HG03575 (cell line): ENCODE measurements at regions not wholly inside any gene's neighbourhood (a gene's known extent, or its start where the extent isn't known, plus 50 kb on each side); places are given as distances from the start of the nearest gene placed in this dataset.
A peak's percentile ranks its signal among the peaks of the same experiment; 100 is the strongest.
"Not testable (repeated sequence)": the region's sequence is repeated elsewhere in the genome, so short reads cannot be mapped to it uniquely, and the experiment has no call there.

Experiments used
- ATAC-seq: cut with Tn5 transposase; IDR thresholded peaks from one replicate; pipeline ENCODE4 v1.9.1; 2021; ENCODE audit not compliant: unreplicated experiment, insufficient number of reproducible peaks, low FRiP score; ENCODE audit errors: extremely low read depth

DNA sequence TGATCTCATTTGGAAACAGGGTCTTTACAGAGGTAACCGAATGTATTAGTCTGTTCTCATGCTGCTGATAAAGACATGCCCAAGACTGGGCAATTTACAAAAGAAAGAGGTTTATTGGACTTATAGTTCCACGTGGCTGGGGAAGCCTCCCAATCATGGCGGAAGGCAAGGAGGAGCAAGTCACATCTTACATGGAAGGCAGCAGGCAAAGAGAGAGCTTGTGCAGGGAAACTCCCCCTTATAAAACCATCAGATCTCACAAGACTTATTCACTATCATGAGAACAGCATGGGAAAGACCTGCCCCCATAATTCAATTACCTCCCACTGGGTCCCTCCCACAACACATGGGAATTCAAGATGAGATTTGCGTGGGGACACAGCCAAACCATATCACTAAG is 171.8 kb upstream of the ID2 start:
- ATAC-seq: not testable (repeated sequence)

DNA sequence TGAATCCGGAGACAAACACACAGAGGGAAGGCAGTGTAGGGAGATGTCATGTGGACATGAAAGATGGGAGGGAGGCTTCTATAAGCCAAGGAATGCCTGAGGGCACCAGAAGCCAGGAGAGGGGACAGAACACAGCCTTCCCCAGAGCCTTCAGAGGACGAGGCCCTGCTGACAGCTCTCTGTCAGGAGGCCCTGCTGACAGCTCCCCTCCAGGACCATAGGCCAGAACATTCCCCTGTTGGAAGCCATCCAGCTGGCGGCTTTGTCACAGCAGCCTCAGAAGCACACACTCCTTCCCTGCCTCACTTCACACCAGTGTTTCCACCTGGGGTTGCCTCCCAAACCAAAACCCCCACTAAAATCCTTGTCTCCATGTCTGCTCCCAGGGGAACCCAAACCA is 171.3 kb upstream of the ID2 start:
- no peak for ATAC-seq

- ATAC-seq: no peak
Observed at GRCh38 chr2:8511868-8512612, 169.8 kb upstream of the ID2 start.

DNA sequence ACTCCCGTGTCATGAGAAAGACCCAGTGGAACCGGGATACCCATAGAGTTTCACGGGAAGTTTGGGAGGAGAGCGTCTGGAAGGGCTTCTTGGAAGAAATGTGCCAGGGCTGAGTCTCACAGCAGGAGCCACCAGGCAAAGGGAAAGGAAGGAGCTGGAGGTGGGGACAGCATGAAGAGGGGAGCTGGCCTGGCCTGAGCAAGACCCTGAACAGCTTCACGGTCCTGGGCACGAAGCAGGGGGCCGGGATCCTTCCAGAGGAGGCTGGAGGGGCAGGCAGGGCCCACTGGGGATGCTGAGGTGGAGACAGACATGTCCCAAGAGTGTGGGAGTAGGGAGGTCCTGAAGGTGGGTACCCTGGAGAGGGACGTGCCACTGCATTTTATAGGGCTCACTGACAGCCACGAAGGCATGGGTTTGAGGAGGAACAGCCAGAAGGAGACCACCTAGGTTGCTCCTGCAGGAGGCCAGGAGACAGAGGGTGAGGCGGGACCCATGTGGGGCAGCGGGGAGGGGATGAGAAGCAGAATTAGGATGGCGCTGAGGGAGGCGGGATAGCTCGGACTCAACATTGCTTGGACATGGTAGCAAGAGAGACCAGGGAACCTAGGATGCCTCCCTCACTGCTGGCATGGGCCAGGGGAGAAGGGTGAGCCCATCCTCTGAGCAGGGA is 168.1 kb upstream of the ID2 start:
- ATAC-seq: no peak

- no peak for ATAC-seq
Observed at GRCh38 chr2:8514274-8514662, 167.6 kb upstream of the ID2 start.

DNA sequence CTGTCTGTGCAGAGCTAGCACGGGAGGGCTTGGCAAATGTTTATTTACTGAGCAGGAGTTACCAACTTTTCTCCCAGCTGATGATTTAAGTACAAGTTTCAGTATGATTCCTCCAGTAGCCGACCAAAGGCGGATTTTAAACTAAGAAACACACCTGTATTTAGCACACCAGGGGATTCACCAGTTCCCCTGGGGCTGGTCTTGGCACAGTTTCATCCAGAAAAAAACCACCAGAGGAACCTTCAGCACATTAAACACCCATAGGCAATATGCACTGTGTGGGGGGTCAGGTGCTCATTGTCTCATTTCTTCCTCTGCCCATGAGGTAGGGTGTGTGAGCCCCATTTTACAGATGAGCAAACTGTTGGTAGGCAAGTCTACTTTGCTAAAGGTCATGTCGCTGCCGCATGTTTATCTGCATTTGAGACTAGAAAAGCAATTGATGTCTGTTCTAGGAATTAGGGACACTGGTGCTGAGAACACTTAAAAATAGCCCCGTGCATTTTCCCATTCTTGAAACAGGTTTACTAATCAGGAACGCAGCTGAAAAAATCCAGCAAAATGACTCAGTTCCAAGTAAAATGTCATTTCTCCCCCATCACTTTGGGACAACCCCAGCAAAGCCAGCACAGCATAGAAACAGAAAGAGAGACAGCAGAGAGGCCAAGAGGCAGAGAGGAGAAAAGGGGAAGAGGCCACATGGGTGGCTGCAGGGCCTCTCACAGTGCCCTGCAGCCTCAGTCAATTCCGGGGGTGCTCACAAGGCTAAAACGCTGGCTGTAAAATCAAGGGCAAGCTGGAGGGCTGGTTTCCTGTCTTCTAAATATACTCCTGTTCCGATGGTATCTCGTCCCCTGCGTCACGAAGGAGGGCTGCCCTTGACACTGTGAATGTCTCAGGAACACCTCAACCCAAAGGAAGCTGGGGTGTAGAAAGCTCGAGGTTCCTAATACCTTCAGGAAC is 166.8 kb upstream of the ID2 start:
- ATAC-seq: peak; percentile 42

- ATAC-seq: no peak
Observed at GRCh38 chr2:8515864-8516533, 165.9 kb upstream of the ID2 start.

DNA sequence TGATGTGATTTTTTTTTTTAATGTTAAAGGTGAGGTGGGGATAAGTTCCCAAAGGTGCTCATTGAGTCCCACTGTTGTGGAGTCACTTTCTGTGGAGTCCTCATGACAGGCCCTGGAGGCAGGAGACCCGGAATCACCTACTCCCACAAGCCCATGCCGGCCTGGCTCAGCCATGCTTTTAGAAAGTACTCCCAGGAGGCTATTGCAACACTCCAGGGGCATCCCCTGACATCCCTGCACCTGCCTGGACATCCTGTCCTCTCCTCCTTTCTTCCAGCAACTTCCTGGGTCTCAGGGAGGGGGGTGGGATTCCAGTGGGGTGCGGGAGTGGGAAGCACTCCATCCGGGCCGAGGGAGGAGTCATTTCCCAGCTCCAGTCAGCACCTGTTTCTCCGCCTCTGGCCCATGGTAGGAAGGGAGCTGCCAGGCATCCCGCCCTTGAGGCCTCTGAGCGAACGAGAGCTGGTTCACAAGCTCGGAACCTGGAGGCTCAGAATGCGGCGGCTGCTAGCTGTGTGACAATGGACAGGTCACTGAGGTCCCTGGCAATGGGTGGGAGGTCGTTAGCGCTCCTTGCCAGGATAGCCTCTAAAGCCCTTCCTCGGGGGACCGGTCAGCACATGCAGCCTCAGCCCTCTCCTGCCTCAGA is 163.9 kb upstream of the ID2 start:
- ATAC-seq: no peak

- no peak for ATAC-seq
Observed at GRCh38 chr2:8518979-8519668, 162.7 kb upstream of the ID2 start.

GRCh38 chr2:8520791-8521344 is 161.0 kb upstream of the ID2 start:
- no peak for ATAC-seq

DNA sequence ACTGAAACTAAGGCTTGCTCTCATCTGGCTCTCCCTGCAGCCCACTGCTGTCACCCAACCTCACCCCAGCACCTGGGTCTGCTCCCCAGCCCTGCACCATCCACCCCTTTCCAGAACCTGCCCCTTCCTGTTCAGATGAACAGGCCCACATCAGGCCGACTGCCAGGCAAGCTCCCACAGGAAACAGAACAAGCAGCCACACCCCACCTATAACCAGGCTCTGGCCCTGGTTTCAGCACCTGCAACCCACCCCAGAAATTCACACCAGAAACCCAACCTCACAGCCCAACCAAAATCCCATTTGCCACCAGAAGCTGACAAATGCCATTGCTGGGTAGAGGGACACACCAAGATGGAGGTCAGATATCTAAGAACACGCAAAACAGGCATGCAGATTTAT is 159.2 kb upstream of the ID2 start:
- ATAC-seq: no peak

DNA sequence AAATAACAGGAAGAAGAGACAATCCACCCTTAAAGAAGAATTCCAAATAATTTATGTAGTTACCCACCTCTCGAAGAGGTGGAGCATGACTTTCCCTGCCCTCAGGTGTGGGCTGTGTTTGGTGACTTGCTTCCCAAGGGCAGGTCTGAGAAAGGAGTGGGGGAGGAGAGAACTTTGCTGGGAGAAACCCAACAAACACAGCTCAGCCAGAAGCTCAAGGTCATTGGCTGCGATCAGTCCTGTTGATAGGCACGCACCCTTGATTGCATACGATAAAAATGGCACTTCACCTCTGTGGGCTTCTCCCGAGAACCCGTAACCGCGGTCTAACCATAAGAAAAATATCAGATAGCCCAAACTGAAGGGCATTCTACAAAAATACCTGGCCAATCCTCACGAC is 157.5 kb upstream of the ID2 start:
- ATAC-seq: no peak

GRCh38 chr2:8524823-8525222 is 157.0 kb upstream of the ID2 start:
- ATAC-seq: no peak

- ATAC-seq: no peak
Observed at GRCh38 chr2:8525236-8525581, 156.6 kb upstream of the ID2 start.

DNA sequence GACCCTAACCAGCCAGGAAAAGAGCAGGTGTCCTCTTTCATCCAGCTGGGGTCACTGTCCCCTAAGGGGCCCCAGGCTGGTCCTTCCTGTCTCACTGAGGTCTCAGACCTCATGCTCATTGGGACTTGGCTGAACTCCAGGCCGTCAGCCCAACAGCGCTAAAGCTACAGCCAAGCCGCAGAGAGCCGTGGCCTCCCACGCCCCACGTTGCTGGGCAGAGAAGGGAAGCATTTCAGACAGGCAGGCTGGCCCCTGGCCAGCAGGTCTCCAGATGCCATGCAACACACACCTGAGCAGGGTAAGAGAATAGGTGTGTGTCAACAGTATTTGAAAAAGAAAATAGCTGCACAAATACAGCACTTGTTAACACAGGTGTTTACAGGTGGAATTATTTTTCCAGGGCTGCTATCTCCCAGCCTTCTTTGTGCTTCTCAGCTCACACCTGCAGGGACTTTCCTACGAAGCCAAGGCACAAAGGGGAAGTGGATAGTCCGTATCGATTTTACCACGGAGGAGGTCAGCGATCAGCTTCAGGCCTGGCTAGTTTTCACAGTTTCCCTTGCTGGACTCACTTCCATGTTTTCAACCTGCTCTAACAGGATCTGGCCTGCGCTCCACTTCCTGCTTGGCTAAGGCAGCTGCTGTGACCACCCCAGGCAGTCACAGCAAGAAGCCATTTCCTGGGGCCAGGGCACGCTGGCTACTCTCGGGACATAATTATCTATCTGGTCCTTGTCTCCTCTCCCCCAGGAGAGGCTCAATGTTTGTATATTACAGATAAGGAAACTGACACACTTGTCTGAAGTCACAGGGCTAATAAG is 156.1 kb upstream of the ID2 start:
- no peak for ATAC-seq

- ATAC-seq: no peak
Observed at GRCh38 chr2:8526403-8526696, 155.5 kb upstream of the ID2 start.

DNA sequence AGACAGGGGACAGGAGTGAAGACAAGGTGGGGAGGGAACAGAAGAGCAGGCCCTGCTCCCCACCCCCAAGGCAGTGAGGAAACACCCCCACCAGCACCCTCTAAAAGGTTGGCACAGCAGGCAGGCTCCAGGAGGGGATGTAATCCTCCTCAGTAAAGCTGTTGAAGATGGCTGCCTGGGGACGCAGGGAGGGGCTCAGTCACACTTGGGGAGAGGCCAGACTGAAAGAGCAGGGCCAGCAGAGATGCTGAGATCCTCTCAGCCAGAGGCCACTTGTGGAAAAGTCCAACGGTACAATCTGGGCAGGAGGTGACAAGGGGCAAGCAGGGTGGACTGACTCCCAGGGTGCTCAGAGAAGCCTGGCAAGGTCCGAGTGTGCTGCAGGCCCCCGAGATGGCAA is 154.8 kb upstream of the ID2 start:
- ATAC-seq: no peak
